Gastrocnemius medialis (tissue), 4 donors: ENCODE measurements at regions not wholly inside any gene's neighbourhood (a gene's known extent, or its start where the extent isn't known, plus 50 kb on each side); places are given as distances from the start of the nearest gene placed in this dataset.

Experiments used
- ATAC-seq, 2 donors: fragments of 150-250 bp; one replicate each; pipeline ENCODE4 v1.9.1; 2016
- DNase-seq, 2 donors: peaks; one replicate each; pipeline ENCODE4 v3.0.0-alpha.2; 2019
- H3K27ac ChIP-seq, 4 donors: fragments of 200-600 bp; sonication (generic); 1 replicate in 1 of 4; 2 replicates in 3 of 4; pipeline ENCODE4 v1.5.1; 2016 to 2018; ENCODE audit warnings: mild to moderate bottlenecking in 2 of 4, moderate library complexity in 1 of 4
- H3K27me3 ChIP-seq, 3 donors: fragments of 200-600 bp; sonication (generic) in 2 of 3; 1 replicate in 1 of 3; 2 replicates in 2 of 3; pipeline versions ENCODE4 v1.5.1 to v1.6.0; 2016 to 2019; ENCODE audit warnings: mild to moderate bottlenecking in 1 of 3, moderate library complexity in 1 of 3
- H3K36me3 ChIP-seq, 2 donors: fragments of 200-600 bp; sonication (generic) in 1 of 2; one replicate each; pipeline ENCODE4 v1.5.1; 2017 to 2018
- H3K4me1 ChIP-seq, 2 donors: fragments of 200-600 bp; sonication (generic) in 1 of 2; one replicate each; pipeline ENCODE4 v1.5.1; 2016 to 2017; ENCODE audit warnings: mild to moderate bottlenecking in 2 of 2
- H3K4me3 ChIP-seq, 4 donors: fragments of 200-600 bp; sonication (generic) in 3 of 4; 1 replicate in 1 of 4; 2 replicates in 3 of 4; pipeline ENCODE4 v1.5.1; 2016 to 2019; ENCODE audit warnings: mild to moderate bottlenecking in 2 of 4
- H3K9me3 ChIP-seq, 3 donors: fragments of 200-600 bp; sonication (generic) in 2 of 3; 1 replicate in 1 of 3; 2 replicates in 2 of 3; pipeline ENCODE4 v1.5.1; 2016 to 2019
- CTCF ChIP-seq, 5 experiments: fragments of 450-650 bp in 3 of 5; fragments of 200-600 bp in 2 of 5; sonication (generic) in 2 of 5; IDR thresholded peaks in 4 of 5; conservative IDR thresholded peaks in 1 of 5; 1 replicate in 4 of 5; 2 replicates in 1 of 5; pipeline ENCODE4 v1.5.1; 2016 to 2019; ENCODE audit warnings: antibody characterized with exemption in 5 of 5, mild to moderate bottlenecking in 3 of 5, moderate library complexity in 3 of 5
- POLR2A ChIP-seq, 2 donors: fragments of 450-650 bp; IDR thresholded peaks; one replicate each; pipeline ENCODE4 v1.6.1; 2017; ENCODE audit warnings: antibody characterized with exemption in 2 of 2, mild to moderate bottlenecking in 2 of 2, moderate library complexity in 2 of 2
- in situ Hi-C, 4 donors: fragments of 200-750 bp; cut with MboI; loops; one replicate each; pipeline versions ENCODE4 v1.15.0 to v1.8.0; 2017; ENCODE audit warnings: low sequenced_read_pairs in 4 of 4
- intact Hi-C: fragments of 100-400 bp; cut with DNase I; formaldehyde crosslinking; loops from one replicate; pipeline ENCODE4 v1.15.1; 2023; ENCODE audit warnings: low total_unique reads

- no peak overlapping the region for H3K4me3 ChIP-seq
- no peaks in the 10 kb centered on the region for H3K9me3 ChIP-seq
- intact Hi-C loops: no loop called here
- no peak overlapping the region for H3K27ac ChIP-seq
- H3K36me3 ChIP-seq: no peaks in the 10 kb centered on the region
- no peaks in the 10 kb centered on the region for H3K4me1 ChIP-seq
- no peak for DNase-seq
- TF ChIP-seq CTCF (IDR thresholded peaks at IDR 0.05 in 4 of 5, conservative IDR thresholded peaks at IDR 0.05 in 1 of 5) (no peak), POLR2A (IDR thresholded peaks at IDR 0.05) (no peak)
- H3K27me3 ChIP-seq: no peaks in the 10 kb centered on the region
- in situ Hi-C loops: no loop called here
- ATAC-seq: no peak
Measured at GRCh38 chr2:41337956-41338355, 709.9 kb upstream of the PKDCC start.

- Histone ChIP-seq H3K4me3 (no peak overlapping the region), H3K36me3 (no peaks in the 10 kb centered on the region), H3K9me3 (no peaks in the 10 kb centered on the region), H3K4me1 (no peaks in the 10 kb centered on the region), H3K27ac (no peak overlapping the region), H3K27me3 (no peaks in the 10 kb centered on the region)
- TF ChIP-seq CTCF (IDR thresholded peaks at IDR 0.05 in 4 of 5, conservative IDR thresholded peaks at IDR 0.05 in 1 of 5) (no peak), POLR2A (IDR thresholded peaks at IDR 0.05) (no peak)
- in situ Hi-C loops (no loop called here), intact Hi-C loops (no loop called here)
- DNase-seq (no peak), ATAC-seq (no peak)
Measured at GRCh38 chr2:41344529-41344928, 703.3 kb upstream of the PKDCC start.

GRCh38 chr2:41353060-41353459 lies 694.8 kb upstream of the PKDCC start:
- Histone ChIP-seq H3K4me3 (no peak overlapping the region), H3K4me1 (no peaks in the 10 kb centered on the region), H3K9me3 (no peaks in the 10 kb centered on the region), H3K36me3 (no peaks in the 10 kb centered on the region), H3K27ac (no peak overlapping the region), H3K27me3 (no peaks in the 10 kb centered on the region)
- ATAC-seq (no peak), DNase-seq (no peak)
- in situ Hi-C loops (no loop called here), intact Hi-C loops (no loop called here)
- TF ChIP-seq POLR2A (IDR thresholded peaks at IDR 0.05): no peak
- no peak for TF ChIP-seq CTCF (IDR thresholded peaks at IDR 0.05 in 4 of 5, conservative IDR thresholded peaks at IDR 0.05 in 1 of 5)

GRCh38 chr2:41355794-41356193 lies 692.0 kb upstream of the PKDCC start:
- Histone ChIP-seq H3K36me3 (no peaks in the 10 kb centered on the region), H3K27me3 (no peaks in the 10 kb centered on the region), H3K27ac (no peak overlapping the region), H3K4me3 (no peak overlapping the region), H3K4me1 (no peaks in the 10 kb centered on the region), H3K9me3 (no peaks in the 10 kb centered on the region)
- TF ChIP-seq POLR2A (IDR thresholded peaks at IDR 0.05) (no peak), CTCF (IDR thresholded peaks at IDR 0.05 in 4 of 5, conservative IDR thresholded peaks at IDR 0.05 in 1 of 5) (no peak)
- ATAC-seq: no peak
- in situ Hi-C loops: no loop called here
- intact Hi-C loops: no loop called here
- DNase-seq: no peak

- no peak overlapping the region for H3K27ac ChIP-seq
- H3K4me3 ChIP-seq: no peak overlapping the region
- H3K27me3 ChIP-seq: no peaks in the 10 kb centered on the region
- DNase-seq: no peak
- no peak for ATAC-seq
- TF ChIP-seq POLR2A (IDR thresholded peaks at IDR 0.05): no peak
- TF ChIP-seq CTCF (IDR thresholded peaks at IDR 0.05 in 4 of 5, conservative IDR thresholded peaks at IDR 0.05 in 1 of 5): no peak
- intact Hi-C loops (no loop called here), in situ Hi-C loops (no loop called here)
- no peaks in the 10 kb centered on the region for H3K9me3 ChIP-seq
- no peaks in the 10 kb centered on the region for H3K4me1 ChIP-seq
- H3K36me3 ChIP-seq: no peaks in the 10 kb centered on the region
Measured at GRCh38 chr2:41364842-41365241, 683.0 kb upstream of the PKDCC start.
